Skin epidermis (tissue), 12 donors: ENCODE measurements at regions not wholly inside any gene's neighbourhood (a gene's known extent, or its start where the extent isn't known, plus 50 kb on each side); places are given as distances from the start of the nearest gene placed in this dataset.

ENCODE experiments used
- H3K27ac ChIP-seq, 21 experiments: fragments of 200-600 bp; sonication (generic) in 11 of 21; one replicate each; pipeline ENCODE4 v1.5.0; 2020; ENCODE audit warnings: mild to moderate bottlenecking in 3 of 21, inconsistent platforms in 2 of 21, moderate library complexity in 2 of 21
- H3K4me3 ChIP-seq, 7 experiments: fragments of 200-600 bp; sonication (generic) in 2 of 7; one replicate each; pipeline ENCODE4 v1.5.0; 2020; ENCODE audit warnings: inconsistent platforms in 2 of 7, mild to moderate bottlenecking in 2 of 7, moderate library complexity in 1 of 7

- Histone ChIP-seq H3K4me3 (no peak overlapping the region), H3K27ac (no peak overlapping the region)
Observed at GRCh38 chr4:141290771-141291170, 70.1 kb downstream of the ZNF330 start.

GRCh38 chr4:141294306-141294705 is 73.6 kb downstream of the ZNF330 start:
- no peak overlapping the region for H3K27ac ChIP-seq

GRCh38 chr4:141301216-141301615 is 80.5 kb downstream of the ZNF330 start:
- H3K4me3 ChIP-seq = no peak overlapping the region
- no peak overlapping the region for H3K27ac ChIP-seq

More at GRCh38 chr4:141294306-141294705, 73.6 kb downstream of the ZNF330 start:
- no peak overlapping the region for H3K4me3 ChIP-seq

GRCh38 chr4:141302924-141303323 is 82.2 kb downstream of the ZNF330 start:
- Histone ChIP-seq H3K4me3 (no peak overlapping the region), H3K27ac (no peak overlapping the region)

GRCh38 chr4:141304346-141304745 is 83.7 kb downstream of the ZNF330 start:
- Histone ChIP-seq H3K4me3 (no peak overlapping the region), H3K27ac (no peak overlapping the region)

GRCh38 chr4:141306331-141306730 is 85.6 kb downstream of the ZNF330 start:
- H3K4me3 ChIP-seq = no peak overlapping the region

GRCh38 chr4:141307241-141307689 is 86.6 kb downstream of the ZNF330 start:
- Histone ChIP-seq H3K27ac (no peak overlapping the region), H3K4me3 (no peak overlapping the region)

More at GRCh38 chr4:141306331-141306730, 85.6 kb downstream of the ZNF330 start:
- no peak overlapping the region for H3K27ac ChIP-seq

GRCh38 chr4:141309874-141310273 is 89.2 kb downstream of the ZNF330 start:
- Histone ChIP-seq H3K4me3 (no peak overlapping the region), H3K27ac (no peak overlapping the region)

GRCh38 chr4:141311246-141312204 is 90.8 kb downstream of the ZNF330 start:
- H3K27ac ChIP-seq = no peak overlapping the region
- no peak overlapping the region for H3K4me3 ChIP-seq

- Histone ChIP-seq H3K27ac (no peak overlapping the region), H3K4me3 (no peak overlapping the region)
Observed at GRCh38 chr4:141314627-141315026, 93.9 kb downstream of the ZNF330 start.

- H3K4me3 ChIP-seq = no peak overlapping the region
- H3K27ac ChIP-seq = peak overlapping the region in 6 of 21 experiments; percentile 8 to 57 (median 40)
Observed at GRCh38 chr4:141328560-141329173, 108.0 kb downstream of the ZNF330 start.

GRCh38 chr4:141329174-141329569 is 108.5 kb downstream of the ZNF330 start:
- Histone ChIP-seq H3K4me3 (no peak overlapping the region), H3K27ac (peak overlapping the region in 7 of 21 experiments; percentile 8 to 57 (median 41))

GRCh38 chr4:141330616-141331015 is 109.9 kb downstream of the ZNF330 start:
- Histone ChIP-seq H3K27ac (no peak overlapping the region), H3K4me3 (no peak overlapping the region)

- H3K27ac ChIP-seq = no peak overlapping the region
Observed at GRCh38 chr4:141331534-141332358, 111.1 kb downstream of the ZNF330 start.

GRCh38 chr4:141332359-141333181 is 111.9 kb downstream of the ZNF330 start:
- Histone ChIP-seq H3K4me3 (peak overlapping the region; percentile 7 to 39 (median 21)), H3K27ac (peak overlapping the region in 8 of 21 experiments; percentile 26 to 76 (median 46))

More at GRCh38 chr4:141331534-141332358, 111.1 kb downstream of the ZNF330 start:
- H3K4me3 ChIP-seq = no peak overlapping the region

GRCh38 chr4:141333456-141334230 is 112.9 kb downstream of the ZNF330 start:
- H3K4me3 ChIP-seq = peak overlapping the region in 6 of 7 experiments; percentile 19 to 39 (median 23)
- H3K27ac ChIP-seq = peak overlapping the region in 4 of 21 experiments; percentile 34 to 54 (median 44)

GRCh38 chr4:141335166-141335565 is 114.5 kb downstream of the ZNF330 start:
- H3K4me3 ChIP-seq = no peak overlapping the region
- no peak overlapping the region for H3K27ac ChIP-seq

- H3K27ac ChIP-seq = no peak overlapping the region
- H3K4me3 ChIP-seq = no peak overlapping the region
Observed at GRCh38 chr4:141338238-141338637, 117.5 kb downstream of the ZNF330 start.
